ENCODE measurements at regions not wholly inside any gene's neighbourhood (a gene's known extent, or its start where the extent isn't known, plus 50 kb on each side); places are given as distances from the start of the nearest gene placed in this dataset.

GRCh38 chr6:81026041-81026553 is 726.4 kb downstream of the TENT5A start:
- ChIA-PET POLR2A (no interaction called here), CTCF (interaction anchor here (0.6 kb wide), 1 partner anchor 116 kb away, joined by 3 read pairs; no protein-coding TSS in a partner anchor)
- H3K9me3 ChIP-seq (ENCODE audit: control insufficient read depth, insufficient read depth, low read depth, low read length) = no peaks in the 10 kb centered on the region; the same call in 1 of the 2 replicates

DNA sequence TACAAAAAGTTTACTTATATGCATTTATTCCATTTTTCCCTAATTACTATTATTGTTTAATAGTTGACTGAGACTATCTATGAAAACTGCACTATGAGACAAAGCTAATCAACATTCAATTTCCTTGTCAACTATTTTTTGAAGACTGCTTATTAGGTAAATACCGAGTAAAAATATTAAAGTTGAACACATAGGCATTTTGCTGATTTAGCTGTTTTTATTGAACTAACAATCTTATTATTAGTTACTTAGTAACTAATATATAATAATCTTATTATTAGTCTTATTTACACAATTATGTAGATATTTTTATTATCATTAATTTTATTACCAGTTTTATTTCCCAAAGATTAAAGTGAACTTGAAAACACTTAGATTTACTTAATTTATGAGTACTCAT is 728.8 kb downstream of the TENT5A start:
- ChIA-PET POLR2A (no interaction called here), CTCF (interaction anchor here (1.1 kb wide), 1 partner anchor 102 kb away, joined by 3 read pairs; no protein-coding TSS in a partner anchor)
- Histone ChIP-seq H3K4me3 (ENCODE audit: low read depth, low read length) (no peak overlapping the region), H3K9me3 (ENCODE audit: control insufficient read depth, insufficient read depth, low read depth, low read length) (no peaks in the 10 kb centered on the region; the same call in 1 of the 2 replicates), H3K36me3 (ENCODE audit: control insufficient read depth in 2 of 2, insufficient read depth in 1 of 2, low read length in 2 of 2) (no peaks in the 10 kb centered on the region), H3K4me1 (ENCODE audit: control insufficient read depth, insufficient read depth, low read length) (no peaks in the 10 kb centered on the region), H3K27ac (ENCODE audit: extremely low read depth, low read depth, low read length) (no peak overlapping the region)
- TF ChIP-seq TSHZ1 (tag by site-specific recombination; IDR thresholded peaks at IDR 0.05; ENCODE audit: borderline replicate concordance) (no peak), ZNF248 (tag by site-specific recombination; IDR thresholded peaks at IDR 0.05) (no peak), ZNF747 (tag by site-specific recombination; IDR thresholded peaks at IDR 0.05) (no peak), HIC1 (tag by site-specific recombination; IDR thresholded peaks at IDR 0.05) (no peak), ZNF114 (tag by site-specific recombination; IDR thresholded peaks at IDR 0.05) (no peak), SETDB1 (IDR thresholded peaks at IDR 0.05; ENCODE audit: insufficient read length, low read length) (no peak), ZNF335 (tag by site-specific recombination; conservative IDR thresholded peaks at IDR 0.05) (no peak), ZNF175 (tag by site-specific recombination; IDR thresholded peaks at IDR 0.05) (no peak), ZNF169 (tag by site-specific recombination; IDR thresholded peaks at IDR 0.05) (no peak), ZNF623 (tag by site-specific recombination; IDR thresholded peaks at IDR 0.05) (no peak), ZNF555 (tag by site-specific recombination; conservative IDR thresholded peaks at IDR 0.05) (no peak), ZNF585B (tag by site-specific recombination; IDR thresholded peaks at IDR 0.05) (no peak), MEIS1 (CRISPR knock-in tag; IDR thresholded peaks at IDR 0.05; ENCODE audit: borderline replicate concordance) (no peak), FEZF1 (tag by site-specific recombination; IDR thresholded peaks at IDR 0.05) (no peak), ZBTB17 (tag by site-specific recombination; IDR thresholded peaks at IDR 0.05) (no peak), ZNF561 (tag by site-specific recombination; IDR thresholded peaks at IDR 0.05; ENCODE audit: borderline replicate concordance) (no peak), KLF16 (tag by site-specific recombination; IDR thresholded peaks at IDR 0.05) (no peak), EGR2 (tag by site-specific recombination; IDR thresholded peaks at IDR 0.05; ENCODE audit: low read depth) (no peak)

More at GRCh38 chr6:81026041-81026553, 726.4 kb downstream of the TENT5A start:
- H3K4me1 ChIP-seq (ENCODE audit: control insufficient read depth, insufficient read depth, low read length) = no peaks in the 10 kb centered on the region
- H3K27ac ChIP-seq (ENCODE audit: extremely low read depth, low read depth, low read length) = no peak overlapping the region
- no peaks in the 10 kb centered on the region for H3K36me3 ChIP-seq (ENCODE audit: control insufficient read depth in 2 of 2, insufficient read depth in 1 of 2, low read length in 2 of 2)
- TF ChIP-seq ZNF23 (tag by site-specific recombination; IDR thresholded peaks at IDR 0.05; ENCODE audit: borderline replicate concordance) (no peak), ZXDB (tag by site-specific recombination; IDR thresholded peaks at IDR 0.05) (no peak), ZNF324 (tag by site-specific recombination; IDR thresholded peaks at IDR 0.05) (no peak), ZNF624 (tag by site-specific recombination; IDR thresholded peaks at IDR 0.05) (no peak), ZNF548 (tag by site-specific recombination; IDR thresholded peaks at IDR 0.05) (no peak), MEIS1 (CRISPR knock-in tag; IDR thresholded peaks at IDR 0.05; ENCODE audit: borderline replicate concordance) (no peak), ZBTB7A (tag by site-specific recombination; IDR thresholded peaks at IDR 0.05; ENCODE audit: low read depth) (no peak), ZNF416 (tag by site-specific recombination; IDR thresholded peaks at IDR 0.05) (no peak), RBAK (tag by site-specific recombination; IDR thresholded peaks at IDR 0.05) (no peak), ZNF311 (tag by site-specific recombination; IDR thresholded peaks at IDR 0.05; ENCODE audit: borderline replicate concordance) (no peak), GLIS1 (tag by site-specific recombination; IDR thresholded peaks at IDR 0.05) (no peak), SALL2 (tag by site-specific recombination; IDR thresholded peaks at IDR 0.05; ENCODE audit: borderline replicate concordance) (no peak), TCF7L2 (IDR thresholded peaks at IDR 0.05; ENCODE audit: borderline replicate concordance, low read depth, low read length) (no peak), ZNF792 (tag by site-specific recombination; IDR thresholded peaks at IDR 0.05) (no peak)
- TF ChIP-seq, protein P1, sequence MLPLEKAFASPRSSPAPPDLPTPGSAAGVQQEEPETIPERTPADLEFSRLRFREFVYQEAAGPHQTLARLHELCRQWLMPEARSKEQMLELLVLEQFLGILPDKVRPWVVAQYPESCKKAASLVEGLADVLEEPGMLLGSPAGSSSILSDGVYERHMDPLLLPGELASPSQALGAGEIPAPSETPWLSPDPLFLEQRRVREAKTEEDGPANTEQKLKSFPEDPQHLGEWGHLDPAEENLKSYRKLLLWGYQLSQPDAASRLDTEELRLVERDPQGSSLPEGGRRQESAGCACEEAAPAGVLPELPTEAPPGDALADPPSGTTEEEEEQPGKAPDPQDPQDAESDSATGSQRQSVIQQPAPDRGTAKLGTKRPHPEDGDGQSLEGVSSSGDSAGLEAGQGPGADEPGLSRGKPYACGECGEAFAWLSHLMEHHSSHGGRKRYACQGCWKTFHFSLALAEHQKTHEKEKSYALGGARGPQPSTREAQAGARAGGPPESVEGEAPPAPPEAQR (tag by site-specific recombination; IDR thresholded peaks at IDR 0.05) = no peak
- H3K4me3 ChIP-seq (ENCODE audit: low read depth, low read length) = no peak overlapping the region
